OCI-LY7 (cell line): ENCODE measurements at regions not wholly inside any gene's neighbourhood (a gene's known extent, or its start where the extent isn't known, plus 50 kb on each side); places are given as distances from the start of the nearest gene placed in this dataset.

Experiments used
- BruUV-seq: library from RNA; stranded (reverse); fragments of 400-500 nt; replicated peaks from 2 replicates; lab custom pipeline; 2021; lab: Mats Ljungman, UMichigan
- CTCF ChIA-PET: fragments of 300-600 bp; sonication (Branson Sonifier 250); formaldehyde crosslinking; loops from one replicate; lab custom pipeline; 2022; ENCODE audit warnings: antibody characterized with exemption; ENCODE audit not compliant: unreplicated experiment; lab: Charles Lee
- POLR2A ChIA-PET: fragments of 300-600 bp; sonication (Branson Sonifier 250); formaldehyde crosslinking; loops from one replicate; lab custom pipeline; 2022; ENCODE audit warnings: antibody characterized with exemption; lab: Charles Lee
- DNase-seq: peaks from one replicate; pipeline ENCODE4 v3.0.0-alpha.2; 2015; ENCODE audit warnings: low spot score
- H2AFZ ChIP-seq: fragments of 200-600 bp; sonication (generic), shearing (Covaris generic); 2 replicates; pipeline ENCODE4 v1.6.1; 2014; ENCODE audit warnings: mild to moderate bottlenecking, antibody characterized with exemption, low read length, moderate library complexity
- H3K27ac ChIP-seq: fragments of 200-600 bp; sonication (generic); 2 replicates; pipeline ENCODE4 v1.5.1; 2014; ENCODE audit warnings: mixed run types, low read depth, mild to moderate bottlenecking, moderate library complexity, low read length, inconsistent platforms; ENCODE audit not compliant: poor library complexity, severe bottlenecking
- H3K36me3 ChIP-seq: fragments of 200-600 bp; sonication (generic); 2 replicates; pipeline ENCODE4 v1.6.1; 2014; ENCODE audit warnings: mild to moderate bottlenecking, antibody characterized with exemption, low read length, moderate library complexity, mixed read lengths; ENCODE audit not compliant: insufficient read depth
- H3K4me1 ChIP-seq: fragments of 200-600 bp; sonication (generic); 2 replicates; pipeline ENCODE4 v1.5.1; 2014; ENCODE audit warnings: mild to moderate bottlenecking, low read length; ENCODE audit not compliant: insufficient read depth, poor library complexity, severe bottlenecking
- H3K4me2 ChIP-seq: fragments of 200-600 bp; sonication (generic); 2 replicates; pipeline ENCODE4 v1.6.1; 2014; ENCODE audit warnings: mild to moderate bottlenecking, low read length
- H3K4me3 ChIP-seq: fragments of 200-600 bp; sonication (generic); 2 replicates; pipeline ENCODE4 v1.5.1; 2014; ENCODE audit warnings: mild to moderate bottlenecking, low read depth, low read length; ENCODE audit not compliant: poor library complexity, severe bottlenecking
- H3K79me2 ChIP-seq: fragments of 200-600 bp; sonication (generic); 2 replicates; pipeline ENCODE4 v1.6.1; 2016; ENCODE audit warnings: low read depth, mild to moderate bottlenecking, low read length, moderate library complexity, mixed read lengths; ENCODE audit not compliant: insufficient read depth
- H3K9me2 ChIP-seq: fragments of 200-600 bp; sonication (generic); 2 replicates; pipeline ENCODE4 v1.6.1; 2016; ENCODE audit warnings: mild to moderate bottlenecking, low read length, mixed read lengths; ENCODE audit not compliant: insufficient read depth
- H3K9me3 ChIP-seq: fragments of 200-600 bp; sonication (generic); 2 replicates; pipeline ENCODE4 v1.6.1; 2014; ENCODE audit warnings: mild to moderate bottlenecking, mixed run types, low read length, mixed read lengths
- H4K20me1 ChIP-seq: fragments of 200-600 bp; sonication (generic); 2 replicates; pipeline ENCODE4 v1.6.1; 2014; ENCODE audit warnings: mild to moderate bottlenecking, antibody characterized with exemption, low read length, moderate library complexity, mixed read lengths; ENCODE audit not compliant: insufficient read depth
- CTCF ChIP-seq: fragments of 200-600 bp; sonication (generic); conservative IDR thresholded peaks from 2 replicates; pipeline ENCODE4 v1.5.1; 2014; ENCODE audit warnings: mild to moderate bottlenecking, antibody characterized with exemption, low read length, moderate library complexity, mixed read lengths
- EZH2phosphoT487 ChIP-seq: fragments of 200-600 bp; sonication (generic); IDR thresholded peaks from 2 replicates; pipeline ENCODE4 v1.6.1; 2018; ENCODE audit warnings: low read depth, borderline replicate concordance, mild to moderate bottlenecking, mixed run types, antibody characterized with exemption, low read length, moderate library complexity, mixed read lengths
- intact Hi-C: fragments of 100-400 bp; cut with micrococcal nuclease; formaldehyde crosslinking; loops from one replicate; pipeline ENCODE4 v1.10.0; 2022; ENCODE audit not compliant: unreplicated experiment

- Histone ChIP-seq H3K36me3 (no peaks in the 10 kb centered on the region), H3K27ac (no peak overlapping the region), H4K20me1 (no peaks in the 10 kb centered on the region), H3K4me2 (no peak overlapping the region), H3K4me3 (no peak overlapping the region), H3K9me2 (no peaks in the 10 kb centered on the region), H3K9me3 (no peaks in the 10 kb centered on the region; the same call in 1 of the 2 replicates), H3K4me1 (no peaks in the 10 kb centered on the region), H3K79me2 (no peaks in the 10 kb centered on the region), H2AFZ (0 out of 2 replicates have a peak overlapping the region, but pooled peaks have one; percentile 21)
- DNase-seq, result no peak
- intact Hi-C loops, result no loop called here
- BruUV-seq, result no TSS peak
- TF ChIP-seq CTCF (no peak), EZH2phosphoT487 (no peak)
- ChIA-PET CTCF (no interaction called here), POLR2A (no interaction called here)
Observed at GRCh38 chr7:49389871-49390479, 383.5 kb upstream of the VWC2 start.

- ChIA-PET POLR2A (interaction anchor here (0.8 to 1.3 kb wide), 2 partner anchors 11 to 14 kb away, joined by 4 to 5 read pairs; no protein-coding TSS in a partner anchor), CTCF (no interaction called here)
- intact Hi-C loops, result no loop called here
Observed at GRCh38 chr7:49396229-49396628, 377.2 kb upstream of the VWC2 start.

More at GRCh38 chr7:49396229-49396628, 377.2 kb upstream of the VWC2 start:
- Histone ChIP-seq H2AFZ (peak overlapping the region; percentile 74; the same call in 1 of the 2 replicates), H3K4me2 (no peak overlapping the region), H3K27ac (no peak overlapping the region), H3K4me3 (no peak overlapping the region), H3K36me3 (no peaks in the 10 kb centered on the region), H3K4me1 (peaks cover 13% of the 10 kb centered on the region), H3K9me3 (no peaks in the 10 kb centered on the region), H3K79me2 (no peaks in the 10 kb centered on the region), H3K9me2 (no peaks in the 10 kb centered on the region), H4K20me1 (no peaks in the 10 kb centered on the region)
- no peak for DNase-seq
- TF ChIP-seq CTCF (no peak), EZH2phosphoT487 (no peak)
- no TSS peak for BruUV-seq
